ENCODE measurements at regions not wholly inside any gene's neighbourhood (a gene's known extent, or its start where the extent isn't known, plus 50 kb on each side); places are given as distances from the start of the nearest gene placed in this dataset.

- TF ChIP-seq CTCF (IDR thresholded peaks at IDR 0.05) (no peak), EZH2phosphoT487 (IDR thresholded peaks at IDR 0.05) (no peak), EZH2 (IDR thresholded peaks at IDR 0.05) (no peak)
Measured at GRCh38 chr3:94779699-94780098, 716.8 kb downstream of the NSUN3 start.

Measured in neural progenitor cell (in vitro differentiated cells).